Stomach (tissue), 8 donors: ENCODE measurements at regions not wholly inside any gene's neighbourhood (a gene's known extent, or its start where the extent isn't known, plus 50 kb on each side); places are given as distances from the start of the nearest gene placed in this dataset.

Experiments
- DNase-seq, 2 donors: peaks; one replicate each; pipeline versions ENCODE4 v3.0.0 to v3.0.0-alpha.2; 2013 to 2019
- H3K27ac ChIP-seq, 5 donors: fragments of 200-600 bp in 4 of 5; sonication (generic) in 4 of 5; one replicate each; pipeline ENCODE4 v1.5.1; 2013 to 2019; ENCODE audit warnings: mild to moderate bottlenecking in 1 of 5, moderate library complexity in 1 of 5
- H3K27me3 ChIP-seq, 3 donors: fragments of 200-600 bp; sonication (generic); one replicate each; pipeline ENCODE4 v1.5.1; 2017 to 2019; ENCODE audit warnings: mixed run types in 1 of 3
- H3K36me3 ChIP-seq, 4 donors: fragments of 200-600 bp; sonication (generic); 1 replicate in 3 of 4; 2 replicates in 1 of 4; pipeline ENCODE4 v1.5.1; 2016 to 2019
- H3K4me1 ChIP-seq, 4 donors: fragments of 200-600 bp; sonication (generic); one replicate each; pipeline ENCODE4 v1.5.1; 2016 to 2019
- H3K4me3 ChIP-seq, 4 donors: fragments of 200-600 bp; sonication (generic) in 3 of 4; one replicate each; pipeline ENCODE4 v1.5.1; 2016 to 2019; ENCODE audit warnings: mild to moderate bottlenecking in 1 of 4
- H3K9me3 ChIP-seq, 4 donors: fragments of 200-600 bp; sonication (generic); one replicate each; pipeline ENCODE4 v1.5.1; 2016 to 2019
- CTCF ChIP-seq, 7 experiments: fragments of 450-650 bp in 4 of 7; fragments of 200-600 bp in 3 of 7; sonication (generic) in 3 of 7; IDR thresholded peaks; one replicate each; pipeline ENCODE4 v1.5.1; 2016 to 2019; ENCODE audit warnings: antibody characterized with exemption in 7 of 7, control low read depth in 2 of 7, mild to moderate bottlenecking in 1 of 7
- EP300 ChIP-seq: sonication (generic); formaldehyde crosslinking; IDR thresholded peaks from one replicate; pipeline ENCODE4 v1.6.1; 2017; ENCODE audit warnings: antibody characterized with exemption
- POLR2A ChIP-seq, 4 donors: fragments of 450-650 bp; IDR thresholded peaks; one replicate each; pipeline ENCODE4 v1.6.1; 2016; ENCODE audit warnings: antibody characterized with exemption in 4 of 4, control low read depth in 2 of 4, mild to moderate bottlenecking in 1 of 4, moderate library complexity in 1 of 4
- POLR2AphosphoS5 ChIP-seq, 3 donors: sonication (generic); formaldehyde crosslinking; IDR thresholded peaks; one replicate each; pipeline ENCODE4 v1.6.1; 2016; ENCODE audit warnings: antibody characterized with exemption in 3 of 3
- WGBS, 5 donors: extraction: QIAGEN DNeasy Blood & Tissue Kit in 3 of 5; methylation state at CpG; one replicate each; pipeline versions ENCODE4 v1.1.5 to v1.1.7; 2013 to 2018; 5-methylcytosine and 5-hydroxymethylcytosine counted together
- intact Hi-C: fragments of 100-400 bp; cut with DNase I; formaldehyde crosslinking; loops from one replicate; pipeline ENCODE4 v1.15.1; 2023; ENCODE audit warnings: low total_unique reads
- donor health status: healthy with polysubstance abuse.
- donor health status: Bipolar disorder and iron deficiency.
- donor health status: healthy.

GRCh38 chr2:145007093-145007959 is 487.4 kb upstream of the ZEB2 start:
- Histone ChIP-seq H3K36me3 (no peaks in the 10 kb centered on the region), H3K27me3 (no peaks in the 10 kb centered on the region), H3K27ac (peak overlapping the region in 1 of 5 donors; percentile 42), H3K4me3 (no peak overlapping the region), H3K4me1 (no peaks in the 10 kb centered on the region), H3K9me3 (no peaks in the 10 kb centered on the region)
- TF ChIP-seq POLR2AphosphoS5 (IDR thresholded peaks at IDR 0.05): no peak
- no peak for TF ChIP-seq POLR2A (IDR thresholded peaks at IDR 0.05)
- no peak for TF ChIP-seq EP300
- no peak for TF ChIP-seq CTCF (IDR thresholded peaks at IDR 0.05)
- DNase-seq: peak in 1 of 2 donors; percentile 39
- 75 to 82% (median 78%) methylated on average over 13 of the region's 13 CpGs for WGBS, 5 donors
- intact Hi-C loops: no loop called here

- no peak overlapping the region for H3K4me3 ChIP-seq
- no peaks in the 10 kb centered on the region for H3K9me3 ChIP-seq
- no peak for DNase-seq
- TF ChIP-seq EP300 (no peak), POLR2A (IDR thresholded peaks at IDR 0.05) (no peak), POLR2AphosphoS5 (IDR thresholded peaks at IDR 0.05) (no peak), CTCF (IDR thresholded peaks at IDR 0.05) (no peak)
- WGBS, 5 donors: 79 to 97% (median 94%) methylated on average over 1 of the region's 1 CpG
- no peaks in the 10 kb centered on the region for H3K36me3 ChIP-seq
- H3K27ac ChIP-seq: no peak overlapping the region
- no peaks in the 10 kb centered on the region for H3K27me3 ChIP-seq
- intact Hi-C loops: no loop called here
- H3K4me1 ChIP-seq: no peaks in the 10 kb centered on the region
Observed at GRCh38 chr2:145002624-145003023, 482.7 kb upstream of the ZEB2 start.

- no peaks in the 10 kb centered on the region for H3K27me3 ChIP-seq
- no peaks in the 10 kb centered on the region for H3K4me1 ChIP-seq
- intact Hi-C loops: no loop called here
- H3K27ac ChIP-seq: no peak overlapping the region
- TF ChIP-seq CTCF (IDR thresholded peaks at IDR 0.05) (no peak), EP300 (no peak), POLR2AphosphoS5 (IDR thresholded peaks at IDR 0.05) (no peak), POLR2A (IDR thresholded peaks at IDR 0.05) (no peak)
- H3K9me3 ChIP-seq: no peaks in the 10 kb centered on the region
- H3K4me3 ChIP-seq: no peak overlapping the region
- no peaks in the 10 kb centered on the region for H3K36me3 ChIP-seq
- no peak for DNase-seq
Observed at GRCh38 chr2:145000376-145000775, 480.5 kb upstream of the ZEB2 start.

GRCh38 chr2:144999936-145000335 is 480.0 kb upstream of the ZEB2 start:
- Histone ChIP-seq H3K4me3 (no peak overlapping the region), H3K36me3 (no peaks in the 10 kb centered on the region), H3K9me3 (no peaks in the 10 kb centered on the region), H3K4me1 (no peaks in the 10 kb centered on the region), H3K27ac (no peak overlapping the region), H3K27me3 (no peaks in the 10 kb centered on the region)
- WGBS, 5 donors: 56 to 63% (median 59%) methylated on average over 1 of the region's 1 CpG
- TF ChIP-seq CTCF (IDR thresholded peaks at IDR 0.05): no peak
- TF ChIP-seq POLR2AphosphoS5 (IDR thresholded peaks at IDR 0.05): no peak
- no peak for TF ChIP-seq EP300
- no peak for TF ChIP-seq POLR2A (IDR thresholded peaks at IDR 0.05)
- DNase-seq: no peak
- intact Hi-C loops: no loop called here
